ENCODE measurements at regions not wholly inside any gene's neighbourhood (a gene's known extent, or its start where the extent isn't known, plus 50 kb on each side); places are given as distances from the start of the nearest gene placed in this dataset.

DNA sequence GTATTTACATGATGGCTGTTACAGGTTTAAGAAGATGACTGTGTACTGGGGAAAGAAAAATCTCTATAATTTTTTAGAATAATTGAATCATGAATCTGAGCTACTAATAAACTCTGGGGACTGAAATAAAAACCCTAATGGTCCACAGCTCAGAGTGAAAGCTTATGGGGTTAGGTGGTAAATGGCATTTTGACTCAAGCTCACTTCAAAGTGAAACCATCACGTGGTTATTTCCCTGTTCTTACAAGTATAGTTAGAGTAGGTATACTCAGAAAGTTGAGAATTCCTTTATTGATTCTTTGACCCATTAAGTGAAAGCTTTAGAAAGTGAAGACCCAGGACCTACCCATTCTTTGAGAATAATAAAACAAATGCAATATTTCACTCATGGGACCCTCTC is 626.2 kb upstream of the SETBP1 start:
- DNase-seq (ENCODE audit: low read depth) = no peak
- TF ChIP-seq, protein P1, sequence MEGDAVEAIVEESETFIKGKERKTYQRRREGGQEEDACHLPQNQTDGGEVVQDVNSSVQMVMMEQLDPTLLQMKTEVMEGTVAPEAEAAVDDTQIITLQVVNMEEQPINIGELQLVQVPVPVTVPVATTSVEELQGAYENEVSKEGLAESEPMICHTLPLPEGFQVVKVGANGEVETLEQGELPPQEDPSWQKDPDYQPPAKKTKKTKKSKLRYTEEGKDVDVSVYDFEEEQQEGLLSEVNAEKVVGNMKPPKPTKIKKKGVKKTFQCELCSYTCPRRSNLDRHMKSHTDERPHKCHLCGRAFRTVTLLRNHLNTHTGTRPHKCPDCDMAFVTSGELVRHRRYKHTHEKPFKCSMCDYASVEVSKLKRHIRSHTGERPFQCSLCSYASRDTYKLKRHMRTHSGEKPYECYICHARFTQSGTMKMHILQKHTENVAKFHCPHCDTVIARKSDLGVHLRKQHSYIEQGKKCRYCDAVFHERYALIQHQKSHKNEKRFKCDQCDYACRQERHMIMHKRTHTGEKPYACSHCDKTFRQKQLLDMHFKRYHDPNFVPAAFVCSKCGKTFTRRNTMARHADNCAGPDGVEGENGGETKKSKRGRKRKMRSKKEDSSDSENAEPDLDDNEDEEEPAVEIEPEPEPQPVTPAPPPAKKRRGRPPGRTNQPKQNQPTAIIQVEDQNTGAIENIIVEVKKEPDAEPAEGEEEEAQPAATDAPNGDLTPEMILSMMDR (IDR thresholded peaks at IDR 0.05; ENCODE audit: insufficient read depth, low read length) = no peak
- H3K4me3 ChIP-seq (ENCODE audit: low read depth, low read length) = no peak overlapping the region

DNA sequence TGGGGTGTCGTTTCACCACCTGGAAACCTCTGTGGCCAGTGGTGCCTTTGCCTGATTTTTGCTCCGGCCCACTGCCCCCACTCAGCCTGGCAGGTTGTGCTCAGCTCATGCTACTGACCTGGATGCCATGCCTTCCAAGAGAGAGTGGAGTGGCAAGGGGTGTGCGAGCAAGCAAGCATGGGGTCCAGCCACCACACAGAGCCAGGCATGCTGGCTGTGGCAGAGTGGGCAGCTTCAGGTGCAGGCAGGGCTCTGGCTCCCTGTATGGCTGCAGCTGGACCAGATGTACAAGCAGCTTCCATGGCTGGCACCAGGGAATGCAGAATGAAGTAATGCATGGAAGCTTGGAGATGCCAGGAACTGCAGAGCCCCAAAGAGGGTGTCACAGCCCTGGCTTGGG is 620.5 kb upstream of the SETBP1 start:
- no peak for DNase-seq (ENCODE audit: low read depth)
- TF ChIP-seq, protein P1 (IDR thresholded peaks at IDR 0.05; ENCODE audit: insufficient read depth, low read length) = no peak
- H3K4me3 ChIP-seq (ENCODE audit: low read depth, low read length) = no peak overlapping the region

DNA sequence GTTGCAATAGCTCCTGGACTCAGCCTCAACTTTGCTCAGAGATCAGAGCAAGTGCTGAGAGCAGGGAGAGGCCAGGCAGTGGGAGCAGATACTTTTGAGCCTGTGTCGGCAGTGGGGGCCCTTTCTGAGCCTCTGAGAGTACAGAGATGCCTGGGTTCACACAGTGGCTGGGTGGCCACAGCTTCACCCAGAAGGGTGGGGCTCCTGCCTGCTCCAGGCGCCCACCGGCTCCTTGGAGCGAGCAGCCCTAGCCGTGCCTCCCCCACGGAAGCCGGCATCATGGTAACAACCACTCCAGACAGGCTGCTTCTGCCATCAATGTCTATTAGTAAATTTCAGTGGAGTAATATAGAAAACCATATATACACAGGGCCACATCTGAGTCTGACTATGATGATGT is 619.2 kb upstream of the SETBP1 start:
- DNase-seq (ENCODE audit: low read depth) = no peak
- TF ChIP-seq, protein P1 (IDR thresholded peaks at IDR 0.05; ENCODE audit: insufficient read depth, low read length) = no peak
- H3K4me3 ChIP-seq (ENCODE audit: low read depth, low read length) = no peak overlapping the region

DNA sequence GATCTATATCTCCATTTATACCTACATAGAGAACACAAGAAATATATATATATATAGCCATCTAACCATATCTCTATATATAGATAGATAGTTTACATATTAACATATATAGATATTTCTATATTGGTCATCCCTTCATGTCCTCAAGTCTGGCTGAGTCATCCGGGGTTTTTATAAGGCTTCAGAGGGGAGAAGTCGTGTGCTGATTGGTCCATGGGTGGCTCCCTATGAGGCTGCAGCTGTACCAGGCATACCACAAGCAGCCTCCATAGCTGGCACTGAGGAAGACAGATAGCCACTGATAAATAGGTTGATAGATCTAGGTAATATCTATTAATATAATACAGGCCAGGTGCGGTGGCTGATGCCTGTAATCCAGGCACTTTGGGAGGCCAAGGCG is 618.3 kb upstream of the SETBP1 start:
- no peak overlapping the region for H3K4me3 ChIP-seq (ENCODE audit: low read depth, low read length)
- TF ChIP-seq, protein P1 (IDR thresholded peaks at IDR 0.05; ENCODE audit: insufficient read depth, low read length) = no peak
- no peak for DNase-seq (ENCODE audit: low read depth)

DNA sequence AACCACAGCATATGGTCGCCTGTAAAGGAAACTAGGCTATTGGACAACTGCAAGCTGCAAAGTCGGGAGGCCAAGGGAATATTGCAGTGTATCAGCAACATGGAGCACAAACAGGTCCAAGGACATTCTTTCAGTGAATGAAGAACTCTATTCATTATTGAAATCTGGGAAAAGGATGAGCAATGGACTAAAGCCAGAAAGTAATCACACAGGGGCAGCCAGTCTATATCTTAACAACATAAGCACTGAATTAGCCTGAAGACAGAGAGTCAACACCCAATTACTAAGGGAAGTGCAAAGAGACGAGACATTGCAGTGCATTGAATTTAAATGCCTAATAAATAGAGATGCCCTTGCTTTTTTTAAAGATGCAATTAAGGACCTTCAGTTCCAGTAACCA is 615.5 kb upstream of the SETBP1 start:
- TF ChIP-seq, protein P1 (IDR thresholded peaks at IDR 0.05; ENCODE audit: insufficient read depth, low read length) = no peak
- H3K4me3 ChIP-seq (ENCODE audit: low read depth, low read length) = no peak overlapping the region

DNA sequence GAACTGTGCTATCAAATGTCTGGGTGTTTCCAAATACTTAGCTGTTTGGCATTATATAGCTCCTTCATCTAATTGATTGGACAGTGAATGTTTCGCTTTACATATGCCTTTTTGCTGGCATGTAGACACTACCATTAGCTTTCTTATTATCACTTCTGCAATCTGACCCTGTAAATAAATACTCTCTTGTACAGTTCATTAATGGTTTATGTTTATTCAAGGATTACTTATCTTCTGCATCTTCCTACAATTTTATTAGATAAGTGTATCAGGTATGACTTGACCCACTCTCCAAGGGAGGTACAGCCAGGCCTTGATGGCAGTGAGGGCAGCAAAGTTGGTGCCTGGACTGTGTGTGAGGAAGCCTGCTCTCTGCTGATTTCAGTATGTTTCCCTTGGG is 614.1 kb upstream of the SETBP1 start:
- no peak for DNase-seq (ENCODE audit: low read depth)
- H3K4me3 ChIP-seq (ENCODE audit: low read depth, low read length) = no peak overlapping the region
- TF ChIP-seq, protein P1 (IDR thresholded peaks at IDR 0.05; ENCODE audit: insufficient read depth, low read length) = no peak

More for the DNA sequence above, 615.5 kb upstream of the SETBP1 start:
- DNase-seq (ENCODE audit: low read depth) = no peak

DNA sequence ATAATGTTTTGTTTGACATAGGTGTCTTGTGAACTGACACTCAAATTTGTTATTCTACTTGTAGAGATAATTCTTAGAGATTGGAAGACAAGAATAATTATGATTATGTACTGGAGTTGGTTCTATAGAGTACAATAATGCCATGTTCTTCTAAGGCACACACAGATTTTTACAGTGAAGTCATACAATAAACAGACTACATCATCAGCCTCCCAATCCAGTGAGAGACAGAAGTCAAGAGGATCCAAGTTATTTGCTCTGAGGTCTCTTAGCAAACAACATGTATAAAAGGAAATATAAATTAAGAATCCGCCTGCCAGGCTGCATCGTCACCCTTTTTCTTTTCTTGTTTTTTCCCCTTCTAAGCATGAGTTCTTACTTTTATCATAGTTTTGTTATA is 613.5 kb upstream of the SETBP1 start:
- no peak for DNase-seq (ENCODE audit: low read depth)
- TF ChIP-seq, protein P1 (IDR thresholded peaks at IDR 0.05; ENCODE audit: insufficient read depth, low read length) = no peak

More for the DNA sequence above, 613.5 kb upstream of the SETBP1 start:
- no peak overlapping the region for H3K4me3 ChIP-seq (ENCODE audit: low read depth, low read length)

All from fibroblast of the aortic adventitia (primary cell).